ENCODE measurements at regions not wholly inside any gene's neighbourhood (a gene's known extent, or its start where the extent isn't known, plus 50 kb on each side); places are given as distances from the start of the nearest gene placed in this dataset.

DNA sequence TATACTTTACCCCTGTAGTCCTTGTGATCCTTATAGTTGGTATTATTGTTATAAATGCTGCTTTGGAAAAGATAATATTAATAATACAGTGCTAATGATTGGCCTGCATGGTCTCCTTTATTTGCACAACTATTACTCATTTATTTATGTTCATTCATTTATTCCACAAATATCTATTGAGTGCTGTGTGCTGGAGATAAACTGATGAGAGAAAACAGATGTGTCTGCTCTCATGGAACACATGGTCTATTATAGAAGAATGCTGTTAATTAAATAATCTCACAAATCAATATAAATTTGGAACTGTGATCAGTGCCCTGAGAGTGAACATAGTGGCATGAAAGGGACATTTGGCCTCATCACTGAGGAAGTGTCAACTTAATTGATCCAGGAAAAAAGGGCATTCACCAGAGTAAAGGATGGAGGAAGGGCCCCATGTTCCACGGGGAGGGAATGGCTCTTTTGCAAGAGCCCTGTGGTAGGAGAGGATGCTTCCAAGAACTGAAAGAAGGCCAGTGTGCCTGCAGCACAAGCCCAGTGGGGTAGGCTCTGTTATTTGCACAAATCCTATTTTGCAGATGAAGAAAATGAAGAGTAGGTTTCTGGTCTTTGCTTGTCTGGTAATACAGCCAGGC, 91.5 kb upstream of the STK39 start:
- DNase-seq (ENCODE audit: low spot score) = no peak

GRCh38 chr2:168340931-168341330, 93.5 kb upstream of the STK39 start:
- DNase-seq (ENCODE audit: low spot score) = no peak

GRCh38 chr2:168343586-168343985, 96.2 kb upstream of the STK39 start:
- no peak for DNase-seq (ENCODE audit: low spot score)

DNA sequence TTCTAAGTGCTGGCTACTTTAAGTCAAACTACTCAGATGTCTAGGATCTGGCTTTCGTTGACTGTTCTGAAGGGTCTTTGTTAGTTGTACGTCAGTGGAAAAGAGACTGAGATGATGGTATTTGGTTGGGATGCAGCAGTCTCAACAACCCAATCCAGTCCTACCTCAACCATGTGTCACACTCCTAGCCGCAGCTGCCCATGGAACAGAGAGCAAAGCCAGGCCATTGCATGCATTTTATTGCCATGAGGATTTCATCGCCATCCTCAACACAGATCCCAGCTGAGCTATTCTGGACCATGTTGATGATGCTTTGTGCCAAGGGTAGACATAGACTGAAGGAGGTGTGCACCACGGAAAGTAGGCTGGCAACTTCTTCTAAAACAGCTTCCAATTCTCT, 97.3 kb upstream of the STK39 start:
- DNase-seq (ENCODE audit: low spot score) = no peak

DNA sequence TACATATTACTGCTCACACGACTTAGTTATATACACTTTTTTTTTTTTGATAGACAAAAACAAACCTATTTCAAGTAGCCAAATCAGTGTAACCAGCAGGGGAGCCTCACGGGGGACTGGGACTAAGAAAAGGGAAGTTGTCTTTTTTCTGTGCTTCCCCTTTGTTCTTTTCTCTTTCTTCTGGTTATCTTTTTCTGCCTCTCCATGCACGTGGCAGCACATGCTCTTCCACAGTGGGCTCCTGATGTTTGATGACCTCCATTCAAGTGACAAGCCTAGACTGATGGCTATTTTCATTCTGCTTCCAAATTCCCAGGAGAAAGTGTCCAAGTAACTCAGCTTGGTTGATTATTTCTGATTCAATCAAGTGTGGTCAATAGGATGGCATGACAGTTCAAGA, 98.2 kb upstream of the STK39 start:
- no peak for DNase-seq (ENCODE audit: low spot score)

- DNase-seq (ENCODE audit: low spot score) = peak; percentile 62
These were observed 99.5 kb upstream of the STK39 start for GRCh38 chr2:168346725-168347477.

DNA sequence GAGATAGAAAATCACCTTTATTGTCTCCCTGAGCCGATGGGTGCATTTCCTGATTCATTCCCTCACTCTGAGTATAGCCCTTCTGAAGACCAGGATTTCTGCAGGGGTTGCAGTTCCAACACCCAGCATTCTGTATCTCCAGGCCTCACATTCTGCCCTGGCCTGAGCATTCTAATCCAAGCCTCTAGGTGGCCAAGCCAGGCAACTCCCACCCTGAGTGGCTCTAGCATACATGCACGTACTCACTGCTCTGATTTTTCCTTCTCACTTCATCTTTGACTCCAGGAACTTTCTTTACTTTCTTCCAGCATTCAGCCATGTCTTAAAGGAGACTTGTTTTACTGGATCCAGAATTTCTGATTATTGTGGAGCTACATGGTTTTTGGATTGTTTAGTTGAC, 100.7 kb upstream of the STK39 start:
- DNase-seq (ENCODE audit: low spot score) = peak; percentile 35

GRCh38 chr2:168350380-168350779, 103.0 kb upstream of the STK39 start:
- no peak for DNase-seq (ENCODE audit: low spot score)

GRCh38 chr2:168353251-168353650, 102.8 kb upstream of the CERS6 start:
- no peak for DNase-seq (ENCODE audit: low spot score)

- DNase-seq (ENCODE audit: low spot score) = no peak
These were observed 101.6 kb upstream of the CERS6 start for GRCh38 chr2:168354499-168354898.

DNA sequence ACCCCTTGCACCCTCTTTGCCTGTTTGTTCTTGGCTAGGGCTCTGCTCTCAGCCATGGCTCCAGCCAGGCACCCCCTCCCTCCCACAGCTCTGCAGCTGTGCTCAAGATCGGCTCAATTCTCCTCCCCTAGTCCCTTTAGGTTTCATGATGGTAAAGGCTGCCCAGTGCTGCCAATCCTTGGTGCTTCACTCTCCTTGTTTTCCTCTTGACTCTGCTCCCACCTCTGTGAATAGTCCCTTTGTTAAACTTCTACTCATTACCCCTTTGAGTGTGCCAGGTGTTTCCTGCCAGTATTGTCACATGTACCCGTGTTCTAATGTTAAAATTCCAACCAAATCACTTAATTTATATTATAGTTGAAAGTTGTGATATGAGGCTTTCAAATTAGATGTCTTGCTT, 101.0 kb upstream of the CERS6 start:
- DNase-seq (ENCODE audit: low spot score) = peak; percentile 56

DNA sequence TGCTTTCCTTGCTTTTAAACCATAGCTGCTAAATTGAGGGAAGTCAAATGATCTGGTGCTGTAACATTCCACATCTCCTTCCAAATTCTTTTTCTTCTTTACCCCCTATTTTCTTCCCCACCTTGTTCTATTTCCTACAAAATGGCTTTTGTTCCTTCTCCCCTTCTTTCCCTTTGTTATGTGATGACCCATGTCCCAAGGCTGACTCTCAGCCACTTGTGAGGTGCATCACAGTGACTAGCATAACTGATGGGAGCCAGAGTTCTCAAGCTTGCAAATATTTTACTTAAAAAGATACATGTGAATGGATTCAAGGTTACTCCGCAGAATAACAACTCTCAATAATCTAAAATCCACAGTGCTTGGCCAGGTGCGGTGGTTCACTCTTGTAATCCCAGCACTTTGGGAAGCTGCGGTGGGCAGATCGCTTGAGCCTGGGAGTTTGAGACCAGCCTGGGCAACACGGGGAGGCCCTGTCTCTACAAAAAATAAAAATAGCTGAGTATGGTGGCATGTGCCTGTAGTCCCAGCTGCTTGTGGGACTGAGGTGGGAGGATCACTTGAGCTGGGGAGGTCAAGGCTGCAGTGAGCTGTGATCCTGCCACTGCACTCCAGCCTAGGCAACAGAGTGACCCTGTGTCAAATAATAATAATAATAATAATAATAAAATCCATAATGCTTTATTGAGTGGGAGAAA, 100.1 kb upstream of the CERS6 start:
- no peak for DNase-seq (ENCODE audit: low spot score)

DNA sequence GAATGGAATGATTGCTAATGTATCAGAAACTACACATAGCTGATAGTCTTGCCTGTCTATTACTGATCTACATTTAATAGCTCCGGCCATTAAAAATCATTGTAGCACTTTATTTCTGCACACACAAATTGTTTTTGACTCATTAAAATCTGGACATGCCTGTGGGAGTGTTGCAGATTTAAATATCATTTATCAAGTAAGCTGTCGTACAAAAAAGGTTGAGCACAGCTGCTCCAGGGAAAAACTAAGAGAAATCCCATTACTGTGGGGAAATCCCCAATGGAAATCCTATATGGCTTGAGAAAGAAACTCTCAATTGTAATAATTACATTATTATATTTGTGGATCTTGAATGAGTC, 99.6 kb upstream of the CERS6 start:
- no peak for DNase-seq (ENCODE audit: low spot score)

- DNase-seq (ENCODE audit: low spot score) = no peak
These were observed 98.1 kb upstream of the CERS6 start for GRCh38 chr2:168357797-168358472.

GRCh38 chr2:168359082-168359481, 97.0 kb upstream of the CERS6 start:
- no peak for DNase-seq (ENCODE audit: low spot score)

DNA sequence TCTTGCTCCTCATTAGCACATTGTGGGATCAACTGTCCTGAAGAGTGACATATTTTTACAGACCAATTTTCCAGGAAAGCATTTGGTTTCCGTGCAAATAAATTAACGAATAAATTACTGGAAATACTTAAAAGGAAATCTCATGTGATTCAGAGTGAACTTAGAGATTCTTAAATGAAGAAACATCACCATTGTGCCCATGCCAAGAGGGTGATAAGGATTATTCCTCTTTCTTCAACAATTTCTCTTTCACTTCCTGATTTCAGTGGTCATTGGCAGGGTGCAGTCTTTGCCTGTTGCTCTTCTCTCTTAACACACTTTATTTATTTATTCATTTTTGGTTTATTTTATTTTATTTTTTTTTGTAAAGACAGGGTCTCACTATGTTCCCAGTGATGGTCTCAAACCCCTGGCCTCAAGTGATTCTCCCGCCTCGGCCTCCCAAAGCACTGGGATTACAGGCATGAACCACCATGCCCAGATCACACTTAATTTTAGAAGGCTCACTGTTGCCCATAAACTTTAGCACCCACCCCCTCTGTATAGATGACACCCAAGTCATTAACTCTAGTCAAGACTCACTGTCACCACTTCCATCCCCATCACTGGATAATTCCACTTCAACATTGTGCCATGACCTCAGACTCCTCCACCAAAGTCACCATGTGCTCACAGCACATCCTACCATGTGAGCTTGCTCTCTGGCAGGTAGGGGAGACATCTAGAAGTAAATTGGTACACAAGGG, 92.6 kb upstream of the CERS6 start:
- DNase-seq (ENCODE audit: low spot score) = no peak

DNA sequence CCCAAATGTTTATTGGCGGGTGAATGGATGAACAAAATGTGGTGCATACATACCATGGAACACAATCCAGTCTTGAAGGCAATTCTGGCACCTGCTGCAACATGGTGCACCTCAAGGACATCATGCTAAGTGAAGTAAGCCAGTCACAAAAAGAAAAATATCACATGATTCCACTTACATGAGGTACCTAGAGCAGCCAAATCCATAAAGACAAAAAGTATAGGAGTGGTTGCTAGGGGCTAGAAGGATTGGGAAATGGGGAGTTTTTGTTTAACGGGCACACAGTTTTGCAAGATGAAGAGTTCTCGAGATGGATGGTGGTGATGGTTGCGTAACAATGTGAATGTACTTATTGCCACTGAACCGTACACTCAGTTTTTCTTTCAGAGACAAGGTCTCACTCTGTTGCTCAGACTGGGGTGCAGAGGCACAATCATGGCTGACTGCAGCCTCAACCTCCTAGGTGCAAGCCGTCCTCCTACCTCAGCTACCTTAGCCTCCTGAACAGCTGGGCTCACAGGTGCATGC, 90.9 kb upstream of the CERS6 start:
- DNase-seq (ENCODE audit: low spot score) = no peak

- DNase-seq (ENCODE audit: low spot score) = no peak
These were observed 87.0 kb upstream of the CERS6 start for GRCh38 chr2:168369031-168369430.

GRCh38 chr2:168371273-168372019, 84.6 kb upstream of the CERS6 start:
- no peak for DNase-seq (ENCODE audit: low spot score)

GRCh38 chr2:168373468-168373867, 82.6 kb upstream of the CERS6 start:
- no peak for DNase-seq (ENCODE audit: low spot score)

DNA sequence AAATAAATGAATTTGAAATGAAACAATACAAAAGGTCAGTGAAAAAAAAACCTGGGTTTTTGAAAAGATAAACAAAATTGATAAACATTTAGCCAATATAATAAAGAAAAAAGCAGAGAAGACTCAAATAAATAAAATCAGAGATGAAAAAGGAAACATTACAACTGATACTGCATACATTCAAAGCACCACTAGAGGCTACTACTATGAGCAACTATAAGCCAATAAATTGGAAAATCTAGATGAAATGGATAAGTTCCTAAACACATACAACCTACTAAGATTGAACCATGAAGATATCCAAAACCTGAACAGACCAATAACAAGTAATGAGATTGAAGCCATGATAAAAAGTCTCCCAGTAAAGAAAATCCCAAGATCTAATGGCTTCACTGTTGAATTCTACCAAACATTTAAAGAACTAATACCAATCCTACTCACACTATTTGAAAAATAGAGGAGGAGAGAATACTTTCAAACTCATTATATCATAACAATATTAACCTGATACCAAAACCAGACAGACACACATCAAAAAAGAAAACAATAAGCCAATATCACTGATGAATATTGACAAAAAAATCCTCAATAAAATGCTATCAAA, 80.8 kb upstream of the CERS6 start:
- no peak for DNase-seq (ENCODE audit: low spot score)

Data from COLO829 (cell line).